HG03520 (cell line): ENCODE measurements at regions not wholly inside any gene's neighbourhood (a gene's known extent, or its start where the extent isn't known, plus 50 kb on each side); places are given as distances from the start of the nearest gene placed in this dataset.
"Not testable (repeated sequence)": the region's sequence is repeated elsewhere in the genome, so short reads cannot be mapped to it uniquely, and the experiment has no call there.

Experiments used
- ATAC-seq: cut with Tn5 transposase; IDR thresholded peaks from one replicate; pipeline ENCODE4 v1.9.1; 2021; ENCODE audit warnings: mild to moderate bottlenecking, moderate library complexity; ENCODE audit not compliant: unreplicated experiment

DNA sequence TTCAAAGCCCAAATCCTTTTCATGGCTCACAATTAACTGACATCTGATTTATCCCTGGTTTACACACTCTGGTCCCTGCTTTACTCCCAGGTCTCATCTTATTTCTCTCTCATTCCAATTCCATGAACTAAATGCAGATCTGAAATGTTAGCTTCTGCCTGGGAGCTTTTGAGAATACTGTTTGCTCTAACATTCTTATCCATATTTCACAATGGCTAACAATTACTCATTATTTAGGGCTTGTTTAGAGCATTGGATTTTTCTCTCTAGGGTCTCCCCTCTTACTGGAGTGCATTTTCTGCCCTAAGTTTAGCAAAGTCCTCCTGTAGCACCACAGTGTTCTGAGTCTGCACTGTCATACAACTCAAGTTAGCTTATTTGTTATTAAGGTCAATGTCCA lies 121.5 kb upstream of the HCRTR2 start:
- no peak for ATAC-seq

DNA sequence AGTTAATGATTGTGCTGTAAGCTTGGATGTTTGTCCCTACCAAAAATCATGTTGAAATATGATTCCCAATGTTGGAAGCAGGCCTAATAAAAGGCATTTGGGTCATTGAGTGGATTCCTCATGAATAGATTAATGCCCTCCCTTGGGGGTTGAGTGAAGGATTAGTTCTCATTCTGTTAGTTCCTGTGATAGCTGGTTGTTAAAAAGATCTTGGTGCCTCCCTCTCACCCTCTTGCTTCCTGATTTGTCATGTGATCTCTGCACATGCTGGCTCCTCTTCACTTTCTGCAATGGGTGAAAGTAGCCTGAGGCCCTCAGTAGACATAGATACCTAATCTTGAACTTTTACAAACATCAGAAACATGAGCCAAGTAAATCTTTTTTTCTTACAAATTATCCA lies 115.6 kb upstream of the HCRTR2 start:
- ATAC-seq: no peak

DNA sequence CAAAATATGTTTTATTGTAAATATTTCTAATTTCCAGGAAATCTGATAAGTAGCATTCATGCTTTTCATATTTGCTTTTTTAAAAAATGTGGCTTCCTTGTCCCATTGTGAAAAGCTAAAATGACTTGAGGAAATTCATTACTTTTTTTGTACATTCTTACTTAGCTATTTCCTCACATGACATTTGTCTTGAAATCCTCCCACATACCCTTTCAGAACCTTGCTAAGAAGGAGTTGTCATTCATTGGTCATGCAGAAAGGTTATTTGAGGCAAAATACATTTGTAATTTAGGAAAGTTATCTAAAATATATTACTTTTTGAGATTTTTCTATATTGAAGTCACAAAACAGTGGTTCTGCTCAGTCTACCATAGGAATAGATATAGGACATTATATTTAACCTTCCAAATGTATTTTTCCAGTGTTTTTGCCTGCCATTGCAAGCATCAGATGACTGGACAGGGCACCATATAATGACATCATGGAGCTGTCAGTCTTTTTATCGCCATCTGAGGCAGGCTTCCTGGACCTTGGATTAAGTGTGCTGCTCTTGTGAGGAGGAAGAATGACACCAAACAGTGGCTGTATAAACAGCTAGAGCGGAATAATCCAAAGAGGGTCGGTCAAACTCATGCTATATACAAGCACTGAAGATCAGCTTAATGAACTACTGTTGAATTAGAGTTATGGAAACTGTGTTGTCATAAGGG lies 109.4 kb upstream of the HCRTR2 start:
- no peak for ATAC-seq

DNA sequence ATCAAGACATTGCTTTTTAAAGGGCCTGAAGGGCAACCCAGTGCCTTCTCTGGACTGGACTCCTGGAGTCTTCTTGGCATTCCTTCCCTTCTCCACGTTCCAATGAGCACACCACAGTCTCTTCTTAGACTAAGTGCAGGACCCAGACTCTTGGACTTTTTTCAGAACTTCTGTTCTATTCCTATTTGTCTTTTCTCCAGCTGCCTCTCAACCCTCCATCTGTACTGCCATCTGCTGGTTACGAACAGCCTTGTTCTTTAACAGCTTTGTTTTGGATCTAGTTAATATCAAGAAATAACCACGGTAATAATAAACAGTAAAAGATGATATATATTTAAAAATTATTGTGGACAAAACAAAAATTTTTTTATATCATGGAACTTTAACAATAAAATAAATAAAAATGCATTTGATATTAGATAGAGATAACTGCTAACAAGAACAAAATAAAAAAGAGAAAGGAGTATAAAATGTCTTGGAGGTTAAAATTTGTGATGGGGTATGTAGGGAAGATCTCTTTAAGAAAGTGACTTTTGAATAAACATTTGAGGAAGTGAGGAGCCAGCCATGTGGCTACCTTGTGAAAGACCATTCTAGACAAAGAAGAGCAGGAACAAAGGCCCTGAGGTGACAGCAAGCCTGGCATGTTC lies 105.1 kb upstream of the HCRTR2 start:
- ATAC-seq: no peak

DNA sequence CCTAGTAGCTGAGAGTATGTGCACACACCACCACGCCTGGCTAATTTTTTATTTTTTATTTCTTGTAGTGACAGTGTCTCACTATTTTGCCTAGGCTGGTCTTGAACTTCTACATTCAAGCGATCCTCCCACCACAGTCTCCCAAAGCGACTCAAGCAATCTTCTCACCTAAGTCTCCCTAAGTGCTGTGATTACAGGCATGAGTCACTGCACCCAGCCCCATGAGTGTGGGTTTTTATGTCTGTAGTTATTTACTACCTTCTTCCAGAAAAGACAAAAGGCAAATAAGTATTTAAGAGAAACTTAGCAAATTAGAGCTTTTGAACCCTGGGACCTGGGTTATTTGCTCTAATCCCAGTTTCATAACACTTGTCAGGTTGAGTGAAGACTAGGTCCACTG lies 92.3 kb upstream of the HCRTR2 start:
- ATAC-seq: no peak

DNA sequence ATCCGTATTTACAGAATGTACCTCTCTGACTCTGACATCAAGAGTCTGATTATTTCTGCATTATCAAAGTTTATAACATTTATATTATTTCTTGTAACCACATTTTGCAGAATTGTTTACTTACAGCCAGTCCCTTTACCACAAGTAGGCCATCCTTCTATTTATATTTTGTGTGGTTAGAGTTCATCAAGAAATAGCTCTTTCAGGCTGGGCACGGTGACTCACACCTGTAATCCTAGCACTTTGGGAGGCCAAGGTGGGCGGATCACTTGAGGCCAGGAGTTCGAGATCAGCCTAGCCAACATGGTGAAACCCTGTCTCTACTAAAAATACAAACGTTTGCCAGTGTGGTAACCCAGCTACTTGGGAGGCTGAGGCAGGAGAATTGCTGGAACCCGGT lies 86.3 kb upstream of the HCRTR2 start:
- not testable (repeated sequence) for ATAC-seq

DNA sequence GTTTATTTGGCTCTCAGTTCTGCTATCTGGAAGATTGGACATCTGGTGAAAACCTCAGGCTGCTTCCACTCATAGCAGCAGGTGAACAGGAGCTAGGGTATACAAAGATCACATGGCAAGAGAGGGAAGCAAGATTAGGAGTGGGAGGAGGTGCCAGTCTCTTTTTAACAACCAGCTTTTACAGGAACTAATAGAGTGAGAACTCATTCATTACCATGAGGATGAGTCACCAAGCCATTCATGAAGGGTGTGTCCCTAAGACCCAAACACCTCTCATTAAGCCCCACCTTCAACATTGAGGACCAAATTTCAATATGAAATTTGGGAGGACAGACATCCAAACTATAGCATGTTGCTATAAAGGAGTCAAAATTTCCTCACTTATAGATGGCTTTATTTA lies 85.4 kb upstream of the HCRTR2 start:
- no peak for ATAC-seq

DNA sequence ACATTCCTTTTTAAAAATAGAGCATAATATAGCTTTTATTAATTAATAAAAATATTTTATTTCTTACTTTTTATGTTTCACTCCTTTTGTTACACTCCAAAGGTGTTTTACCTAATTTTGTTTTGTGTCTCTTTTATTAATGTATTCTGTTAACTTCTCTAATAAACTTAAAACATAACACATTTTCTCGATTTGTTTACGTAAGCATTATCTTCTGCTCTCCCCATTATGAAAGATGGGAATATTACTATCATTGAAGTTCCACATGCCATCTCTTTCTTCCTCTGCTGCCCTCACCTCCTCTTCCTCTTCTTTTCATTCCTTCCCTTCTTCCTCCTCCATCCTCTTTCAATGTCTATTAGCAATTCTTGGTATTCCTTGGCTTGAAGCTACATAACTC lies 85.0 kb upstream of the HCRTR2 start:
- ATAC-seq: no peak

DNA sequence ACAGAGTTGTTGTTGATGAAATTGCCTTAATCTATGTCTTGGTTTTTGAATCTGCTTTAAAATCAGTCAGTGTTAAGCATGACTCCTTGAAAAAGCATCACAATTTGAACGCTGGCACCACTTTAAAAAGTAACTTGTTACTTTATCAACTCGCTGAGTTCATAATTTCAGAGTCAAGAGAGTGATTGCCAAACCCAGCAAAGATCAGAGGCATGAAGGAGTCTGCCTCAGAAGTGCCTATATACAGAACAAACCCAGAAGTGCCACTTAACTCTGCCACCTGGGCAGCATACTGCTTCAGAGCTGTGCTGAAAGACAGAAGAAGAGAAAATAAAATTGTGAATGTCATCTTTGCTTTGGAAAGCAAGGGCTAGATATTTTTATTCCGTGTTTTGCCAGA lies 73.6 kb upstream of the HCRTR2 start:
- no peak for ATAC-seq

DNA sequence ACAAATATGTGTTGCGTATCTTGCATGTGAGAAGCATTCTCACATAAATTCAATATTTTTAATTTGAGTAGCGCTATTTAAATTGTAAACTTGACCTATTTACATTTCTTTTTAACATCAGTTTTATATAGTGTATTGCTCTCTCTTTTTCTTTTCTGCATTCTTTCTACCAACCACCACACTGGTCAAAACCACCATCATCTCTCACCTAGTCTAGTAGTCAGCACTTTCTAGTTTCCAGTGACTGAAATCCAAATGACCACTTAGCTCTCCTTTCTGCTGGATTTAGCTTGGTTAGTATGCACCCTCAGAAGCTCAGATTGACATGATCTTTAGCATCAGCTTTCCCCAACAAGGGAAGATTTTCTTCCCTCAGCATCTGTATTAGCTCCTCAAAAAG lies 73.2 kb upstream of the HCRTR2 start:
- no peak for ATAC-seq

DNA sequence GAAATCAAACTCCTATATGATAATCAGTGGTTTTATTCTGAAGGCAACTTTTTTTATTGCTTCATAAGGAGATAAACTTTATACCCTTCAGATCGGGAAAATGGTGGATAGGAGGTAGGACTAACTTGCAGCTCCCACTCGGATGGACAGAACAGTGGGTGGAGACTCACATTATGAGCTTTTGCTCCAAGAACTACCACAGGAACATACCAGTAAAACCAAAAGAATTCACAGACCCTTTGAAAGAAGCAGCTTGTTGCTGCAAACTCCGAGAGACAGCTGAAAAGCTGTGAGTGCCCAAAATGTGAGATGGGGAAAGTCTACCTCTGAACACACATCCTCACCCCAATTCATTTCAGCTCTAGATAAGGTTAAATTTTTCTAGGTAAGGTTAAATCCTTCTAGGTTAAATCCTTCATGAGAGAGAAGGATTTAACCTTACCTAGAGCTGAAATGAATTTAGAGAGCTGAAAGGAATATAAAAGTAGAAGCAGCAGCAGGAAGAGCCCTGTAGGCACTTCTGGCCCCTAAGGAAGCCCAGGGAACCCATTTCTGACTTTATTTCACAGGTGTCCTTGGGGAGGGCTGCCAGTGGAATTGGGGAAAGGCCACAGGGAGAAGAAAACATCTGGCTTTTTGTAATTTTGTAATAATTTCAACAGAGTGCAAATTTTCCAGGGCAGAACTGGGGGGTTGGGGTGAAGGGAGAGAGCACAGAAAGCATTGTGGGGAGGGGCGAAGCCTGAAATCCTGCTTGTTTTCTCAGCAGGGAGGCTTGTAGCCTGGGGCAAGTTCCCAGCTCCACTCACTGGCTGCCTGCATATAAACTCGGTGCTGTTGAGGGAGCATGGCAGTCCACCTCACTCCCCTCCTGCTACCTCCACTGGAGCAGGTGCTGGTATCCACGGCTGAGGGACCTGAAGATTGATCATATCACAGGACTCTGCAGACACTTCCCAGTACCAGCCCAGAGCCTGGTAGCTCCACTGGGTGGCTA lies 65.9 kb upstream of the HCRTR2 start:
- ATAC-seq: no peak

DNA sequence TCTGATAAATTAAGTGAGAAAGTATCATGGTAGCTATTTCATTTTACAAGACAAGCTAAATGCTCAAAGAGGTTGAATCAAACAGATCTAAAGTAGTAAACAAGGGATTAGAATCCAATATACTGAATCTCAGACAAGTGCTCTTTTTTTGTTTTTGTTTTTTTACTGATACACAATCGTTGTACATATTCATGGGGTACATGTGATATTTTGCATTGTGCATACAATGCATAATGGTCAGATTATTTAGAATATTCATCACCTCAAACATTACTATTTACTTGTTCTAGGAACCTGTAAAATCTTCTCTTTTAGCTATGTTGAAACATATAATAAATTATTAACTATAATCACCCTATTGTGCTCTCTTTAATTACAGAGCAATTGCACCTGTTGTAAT lies 57.0 kb upstream of the HCRTR2 start:
- no peak for ATAC-seq

DNA sequence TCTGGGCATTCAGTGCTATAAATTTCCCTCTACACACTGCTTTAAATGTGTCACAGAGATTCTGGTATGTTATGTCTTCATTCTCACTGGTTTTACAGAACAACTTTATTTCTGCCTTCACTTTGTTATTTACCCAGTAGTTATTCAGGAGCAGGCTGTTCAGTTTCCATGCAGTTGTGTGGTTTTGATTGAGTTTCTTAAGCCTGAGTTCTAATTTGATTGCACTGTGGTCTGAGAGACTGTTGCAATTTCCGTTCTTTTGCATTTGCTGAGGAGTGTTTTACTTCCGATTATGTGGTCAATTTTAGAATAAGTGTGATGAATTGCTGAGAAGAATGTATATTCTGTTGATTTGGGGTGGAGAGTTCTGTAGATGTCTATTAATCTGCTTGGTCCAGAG lies 50.1 kb upstream of the HCRTR2 start:
- not testable (repeated sequence) for ATAC-seq
